GM19043 (cell line): ENCODE measurements at regions not wholly inside any gene's neighbourhood (a gene's known extent, or its start where the extent isn't known, plus 50 kb on each side); places are given as distances from the start of the nearest gene placed in this dataset.

ENCODE experiments used
- ATAC-seq: cut with Tn5 transposase; IDR thresholded peaks from one replicate; pipeline ENCODE4 v1.9.1; 2021; ENCODE audit warnings: low read depth; ENCODE audit not compliant: unreplicated experiment

- ATAC-seq, result no peak
Measured at GRCh38 chr7:17152721-17153120, 145.7 kb upstream of the AHR start.

GRCh38 chr7:17153536-17153935 is 144.9 kb upstream of the AHR start:
- no peak for ATAC-seq

GRCh38 chr7:17155529-17155928 is 142.9 kb upstream of the AHR start:
- no peak for ATAC-seq

GRCh38 chr7:17158261-17158660 is 140.2 kb upstream of the AHR start:
- no peak for ATAC-seq

DNA sequence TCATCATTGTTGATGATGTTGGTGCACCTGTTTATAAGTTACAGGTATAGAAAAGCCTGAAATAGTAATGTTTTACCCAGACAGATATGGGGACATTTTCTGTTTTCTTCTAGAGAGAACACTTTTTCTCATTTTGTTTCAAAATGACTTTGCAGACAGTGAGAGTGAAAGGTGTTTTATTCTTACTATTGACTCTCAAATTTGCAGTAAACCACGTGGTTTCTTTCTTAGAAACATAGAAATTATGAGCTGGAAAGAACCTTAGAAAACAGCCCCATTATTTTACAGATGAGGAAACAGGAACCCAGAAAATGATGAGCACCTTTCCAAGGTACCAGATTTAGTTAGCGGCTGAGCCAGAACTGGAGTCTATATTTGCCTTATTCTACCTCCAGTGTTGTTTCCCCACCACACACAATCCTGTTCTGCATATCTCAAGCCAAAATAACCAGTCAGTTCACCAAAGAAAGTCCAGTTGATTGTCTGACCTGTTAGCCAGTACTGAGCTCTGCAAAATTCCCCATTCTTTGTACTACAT is 138.9 kb upstream of the AHR start:
- ATAC-seq, result peak; percentile 84

DNA sequence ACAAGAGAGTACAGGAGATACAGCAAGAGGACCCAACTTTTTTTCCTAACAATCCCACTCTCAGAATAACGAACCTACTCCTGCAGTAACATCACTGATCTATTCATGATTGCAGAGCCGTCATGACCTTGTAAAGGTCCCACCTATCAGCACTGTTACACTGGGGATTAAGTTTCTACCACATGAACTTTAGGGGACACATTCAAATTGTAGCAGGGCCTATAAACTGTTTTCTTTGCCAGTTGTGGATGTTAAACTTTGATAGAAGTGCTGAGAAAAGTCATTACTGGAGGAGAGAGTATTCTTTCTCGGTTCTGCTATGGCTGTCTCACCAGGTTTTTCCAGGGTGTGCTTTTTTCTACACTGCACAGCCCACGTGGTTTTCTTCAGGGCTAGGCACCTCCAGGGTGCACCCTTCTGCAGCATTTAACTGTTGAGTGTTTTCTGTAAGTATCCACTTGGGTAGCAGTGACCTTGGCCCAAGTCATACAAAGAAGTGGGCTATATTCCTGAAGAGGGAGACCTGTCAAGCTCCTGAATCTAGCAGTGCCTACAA is 131.6 kb upstream of the AHR start:
- ATAC-seq, result peak; percentile 96

DNA sequence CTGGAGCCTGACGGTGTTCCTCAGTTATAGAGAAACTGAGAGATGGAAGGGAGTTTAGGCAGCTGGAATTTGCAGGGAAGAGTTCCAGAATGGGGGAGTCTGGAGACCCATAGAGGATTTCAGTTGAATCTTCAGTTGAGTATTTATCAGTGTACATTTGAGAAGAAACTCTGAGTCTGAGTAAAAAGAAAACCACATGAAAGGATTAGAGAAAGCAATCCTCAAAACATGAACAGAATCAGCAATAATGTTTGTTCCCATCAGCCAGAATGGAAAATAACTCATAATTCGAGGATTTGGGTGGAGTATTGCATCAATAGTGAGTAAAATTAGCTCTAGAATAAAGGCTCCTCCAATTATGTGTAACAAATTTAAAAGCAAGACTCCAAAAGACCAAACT is 130.0 kb upstream of the AHR start:
- no peak for ATAC-seq

GRCh38 chr7:17171427-17171826 is 127.0 kb upstream of the AHR start:
- ATAC-seq, result no peak

- ATAC-seq, result no peak
Measured at GRCh38 chr7:17176371-17177032, 122.0 kb upstream of the AHR start.

- no peak for ATAC-seq
Measured at GRCh38 chr7:17178545-17178944, 119.9 kb upstream of the AHR start.

DNA sequence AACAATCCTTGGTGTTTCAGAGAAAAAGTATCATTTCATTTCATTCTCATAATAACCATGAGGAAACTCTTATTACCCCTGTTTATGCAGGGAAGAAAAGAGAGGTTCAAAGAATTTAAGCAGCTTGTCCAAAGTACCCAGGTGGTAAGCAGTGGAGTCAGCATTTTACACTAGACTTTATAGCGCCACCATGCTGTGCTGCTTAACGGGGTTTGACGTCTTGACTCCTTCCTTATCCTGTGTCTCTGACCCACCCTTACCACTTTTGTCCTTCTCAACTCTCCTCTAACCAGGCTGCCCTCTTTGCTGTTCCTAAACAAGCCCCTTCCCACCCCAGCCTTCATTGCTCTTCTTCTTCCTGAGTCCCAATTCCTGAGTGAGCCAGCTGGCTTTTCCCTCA is 117.0 kb upstream of the AHR start:
- no peak for ATAC-seq

DNA sequence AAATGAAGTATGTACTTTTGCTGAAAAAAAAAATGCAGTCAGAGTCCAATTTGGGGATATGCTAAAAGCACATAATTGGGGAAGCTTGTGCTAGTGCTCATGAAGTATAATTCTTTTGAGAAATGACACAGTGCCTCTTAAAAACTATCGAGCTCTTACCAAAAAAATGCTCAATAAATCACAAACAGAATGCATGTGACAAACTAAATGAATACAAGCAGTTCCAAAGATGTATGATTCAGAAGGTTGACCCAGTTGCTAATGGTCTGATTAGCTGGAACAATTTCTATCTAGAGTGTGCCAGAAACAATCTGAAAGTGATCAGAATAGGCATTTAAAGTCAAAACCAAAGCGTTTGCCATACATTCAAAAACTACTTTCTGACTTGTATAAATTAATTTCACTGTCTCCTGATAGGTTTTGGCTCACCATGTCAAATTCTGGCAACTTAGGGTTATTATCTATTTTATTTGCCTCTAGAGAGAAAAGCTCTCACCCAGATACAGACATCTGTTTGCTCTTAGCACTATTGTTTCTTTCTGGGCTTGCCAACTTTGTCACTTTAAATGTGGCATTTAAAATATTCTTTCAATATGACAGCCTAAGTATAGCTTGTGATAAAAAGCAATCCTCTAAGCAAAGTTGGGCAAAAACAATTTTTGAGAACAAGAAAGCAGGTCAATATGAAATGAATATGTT is 114.7 kb upstream of the AHR start:
- no peak for ATAC-seq

DNA sequence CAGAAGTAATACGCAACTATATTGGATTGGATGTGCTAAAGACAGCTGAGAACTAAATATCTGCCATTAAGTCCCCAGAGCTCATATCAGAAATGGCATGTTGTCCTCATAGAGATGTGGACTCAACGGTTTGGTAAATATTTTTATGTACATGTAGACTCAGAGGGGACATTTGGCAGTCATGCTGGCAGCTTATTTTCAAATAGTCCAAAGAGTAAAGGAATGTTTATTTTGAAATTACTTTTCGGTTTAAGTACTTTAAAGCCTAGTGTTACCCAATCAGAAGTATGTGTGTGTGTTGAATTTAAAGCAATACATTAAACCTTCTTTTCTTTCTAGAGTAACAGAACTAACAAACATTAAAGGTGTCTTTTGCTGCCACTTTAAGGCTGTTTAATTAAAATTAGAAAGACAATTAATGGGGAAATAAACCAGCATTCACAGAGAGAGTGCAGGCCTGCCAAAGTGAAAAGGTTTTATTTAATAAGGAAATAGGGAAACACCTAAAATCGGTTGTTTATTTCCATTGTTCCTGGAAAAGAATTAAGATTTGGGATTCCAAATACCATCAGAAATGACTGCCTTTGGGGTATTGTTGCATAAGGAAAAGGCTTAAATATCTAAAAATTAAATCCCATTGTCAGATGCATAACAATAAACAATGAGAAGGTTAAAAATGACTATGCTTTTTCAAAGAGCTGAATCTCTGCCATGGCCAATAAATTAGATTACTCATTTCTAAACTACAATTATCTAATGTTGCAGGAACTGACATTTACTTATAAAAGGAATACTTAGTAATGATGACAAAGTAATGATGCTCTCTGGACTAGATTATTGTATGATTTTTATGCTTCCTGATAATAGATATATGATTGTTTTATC is 113.4 kb upstream of the AHR start:
- ATAC-seq, result peak; percentile 20

- peak; percentile 96 for ATAC-seq
Measured at GRCh38 chr7:17185690-17186070, 112.8 kb upstream of the AHR start.

- no peak for ATAC-seq
Measured at GRCh38 chr7:17186745-17187530, 111.5 kb upstream of the AHR start.

DNA sequence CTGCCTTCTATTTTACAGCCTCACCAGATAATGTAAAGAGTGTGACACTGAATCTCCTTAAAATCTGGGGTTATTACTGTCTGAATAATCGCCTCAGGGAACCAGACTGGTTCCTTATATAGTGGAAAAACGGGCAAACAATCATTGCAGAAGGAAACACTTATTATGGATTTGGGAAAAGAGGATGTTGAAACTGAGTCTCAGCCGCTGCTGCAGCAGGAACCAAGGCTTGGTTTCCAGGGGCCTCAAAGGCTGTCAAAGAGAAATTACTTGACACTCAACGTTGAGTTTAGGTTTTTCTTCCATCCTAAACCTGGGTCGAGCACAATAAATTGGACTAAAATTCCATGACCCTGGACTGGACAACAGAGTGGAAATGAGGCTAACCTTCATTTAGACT is 103.8 kb upstream of the AHR start:
- no peak for ATAC-seq

- ATAC-seq, result no peak
Measured at GRCh38 chr7:17195576-17195975, 102.9 kb upstream of the AHR start.

GRCh38 chr7:17205910-17206309 is 92.5 kb upstream of the AHR start:
- ATAC-seq, result no peak

DNA sequence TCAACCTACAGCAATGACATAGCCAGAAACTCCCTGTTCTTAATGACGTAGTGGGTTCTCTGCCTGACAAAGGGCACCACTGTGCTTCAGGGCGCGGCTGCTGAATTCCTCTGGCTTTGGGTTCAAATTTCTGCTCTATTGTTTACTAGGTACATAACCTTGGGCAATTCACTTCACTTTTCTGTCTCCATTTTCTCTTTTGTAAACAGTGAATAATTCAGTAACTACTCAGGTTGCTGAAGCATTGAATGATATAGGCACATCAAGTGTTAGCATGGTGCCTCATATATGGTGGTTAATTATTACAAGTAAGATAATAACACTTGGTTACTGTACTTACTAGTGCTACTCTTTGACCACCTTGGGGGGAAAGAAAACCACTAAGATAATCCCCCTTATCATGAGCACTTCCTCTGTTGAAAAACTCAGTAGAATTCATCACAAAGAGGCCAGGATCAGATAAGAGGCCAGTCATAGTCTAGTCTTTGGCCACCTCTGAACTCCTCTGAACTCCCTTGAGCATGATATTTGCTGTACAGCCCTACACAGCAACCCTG is 92.0 kb upstream of the AHR start:
- no peak for ATAC-seq

DNA sequence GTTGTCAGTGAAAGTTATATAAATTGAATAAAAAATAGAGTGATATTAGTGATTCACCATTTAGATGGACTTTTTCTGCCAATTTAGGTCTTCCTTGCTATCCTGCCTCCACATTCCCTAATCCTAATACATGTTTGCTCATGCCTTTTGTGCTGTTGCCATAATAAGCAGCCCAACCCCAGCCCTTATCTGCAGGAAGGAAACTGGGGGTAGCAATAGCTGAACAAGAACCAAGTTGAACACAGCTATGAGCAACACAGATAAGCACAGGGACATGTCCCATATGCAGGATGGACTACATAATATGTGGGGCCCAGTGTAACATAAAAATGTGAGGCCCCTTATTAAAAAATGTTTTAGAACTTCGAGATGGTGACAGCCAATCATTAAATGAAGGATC is 91.2 kb upstream of the AHR start:
- no peak for ATAC-seq
